GM12865 (cell line): ENCODE measurements at regions not wholly inside any gene's neighbourhood (a gene's known extent, or its start where the extent isn't known, plus 50 kb on each side); places are given as distances from the start of the nearest gene placed in this dataset.

Experiments used
- DNase-seq: peaks from one replicate; pipeline ENCODE4 v3.0.0; 2010; ENCODE audit warnings: low read depth
- H3K4me3 ChIP-seq: 2 replicates; pipeline ENCODE4 v1.5.1; 2011; ENCODE audit warnings: mild to moderate bottlenecking, low read depth, low read length, control low read depth
- TF ChIP-seq, protein P1 (sequence below): IDR thresholded peaks from 2 replicates; pipeline ENCODE4 v1.5.1; 2011; ENCODE audit warnings: low read length, control low read depth, low read depth, inconsistent platforms; ENCODE audit not compliant: insufficient read depth; ENCODE audit errors: missing control alignments

- no peak for DNase-seq
- TF ChIP-seq, protein P1, sequence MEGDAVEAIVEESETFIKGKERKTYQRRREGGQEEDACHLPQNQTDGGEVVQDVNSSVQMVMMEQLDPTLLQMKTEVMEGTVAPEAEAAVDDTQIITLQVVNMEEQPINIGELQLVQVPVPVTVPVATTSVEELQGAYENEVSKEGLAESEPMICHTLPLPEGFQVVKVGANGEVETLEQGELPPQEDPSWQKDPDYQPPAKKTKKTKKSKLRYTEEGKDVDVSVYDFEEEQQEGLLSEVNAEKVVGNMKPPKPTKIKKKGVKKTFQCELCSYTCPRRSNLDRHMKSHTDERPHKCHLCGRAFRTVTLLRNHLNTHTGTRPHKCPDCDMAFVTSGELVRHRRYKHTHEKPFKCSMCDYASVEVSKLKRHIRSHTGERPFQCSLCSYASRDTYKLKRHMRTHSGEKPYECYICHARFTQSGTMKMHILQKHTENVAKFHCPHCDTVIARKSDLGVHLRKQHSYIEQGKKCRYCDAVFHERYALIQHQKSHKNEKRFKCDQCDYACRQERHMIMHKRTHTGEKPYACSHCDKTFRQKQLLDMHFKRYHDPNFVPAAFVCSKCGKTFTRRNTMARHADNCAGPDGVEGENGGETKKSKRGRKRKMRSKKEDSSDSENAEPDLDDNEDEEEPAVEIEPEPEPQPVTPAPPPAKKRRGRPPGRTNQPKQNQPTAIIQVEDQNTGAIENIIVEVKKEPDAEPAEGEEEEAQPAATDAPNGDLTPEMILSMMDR: no peak
- no peak overlapping the region for H3K4me3 ChIP-seq
Observed at GRCh38 chr12:34396006-34396860, 373.9 kb downstream of the ALG10 start.

GRCh38 chr12:34396861-34397590 is 374.7 kb downstream of the ALG10 start:
- TF ChIP-seq, protein P1: no peak
- no peak for DNase-seq
- no peak overlapping the region for H3K4me3 ChIP-seq

DNA sequence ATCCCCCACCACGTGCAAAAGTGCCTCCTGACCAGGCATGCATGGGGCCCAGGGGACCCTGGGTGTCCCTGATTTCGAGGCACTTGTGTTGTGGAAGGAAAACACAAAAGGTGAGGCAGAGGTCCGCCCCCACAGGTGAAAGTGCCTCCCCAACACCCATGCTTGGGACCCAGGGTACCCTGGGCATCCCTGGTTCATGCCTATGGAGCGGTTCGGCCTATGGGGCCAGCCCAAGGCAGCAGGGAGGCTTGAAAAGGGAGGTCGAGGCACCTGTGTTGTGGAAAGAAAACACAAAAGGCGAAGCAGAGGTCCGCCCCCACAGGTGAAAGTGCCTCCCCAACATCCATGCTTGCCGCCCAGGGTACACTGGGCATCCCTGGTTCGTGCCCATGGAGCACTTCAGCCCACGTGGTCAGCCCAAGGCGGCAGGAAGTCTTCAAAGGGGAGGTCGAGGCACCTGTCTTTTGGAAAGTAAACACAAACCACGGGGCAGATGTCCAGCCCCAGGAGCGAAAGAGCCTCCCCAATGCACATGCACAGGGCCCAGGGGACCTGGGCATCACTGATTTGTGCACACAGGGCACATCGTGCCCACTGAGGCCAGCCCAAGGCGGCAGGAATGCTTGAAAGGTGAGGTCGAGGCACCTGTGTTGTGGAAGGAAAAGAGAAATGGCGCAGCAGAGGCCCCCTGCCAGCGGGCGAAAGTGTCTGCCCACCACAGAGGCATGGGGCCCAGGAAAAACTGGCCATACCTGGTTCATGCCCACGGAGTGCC is 375.5 kb downstream of the ALG10 start:
- TF ChIP-seq, protein P1: no peak
- DNase-seq: no peak
- no peak overlapping the region for H3K4me3 ChIP-seq

GRCh38 chr12:34398366-34398705 is 376.0 kb downstream of the ALG10 start:
- H3K4me3 ChIP-seq: no peak overlapping the region
- TF ChIP-seq, protein P1: no peak
- DNase-seq: no peak

DNA sequence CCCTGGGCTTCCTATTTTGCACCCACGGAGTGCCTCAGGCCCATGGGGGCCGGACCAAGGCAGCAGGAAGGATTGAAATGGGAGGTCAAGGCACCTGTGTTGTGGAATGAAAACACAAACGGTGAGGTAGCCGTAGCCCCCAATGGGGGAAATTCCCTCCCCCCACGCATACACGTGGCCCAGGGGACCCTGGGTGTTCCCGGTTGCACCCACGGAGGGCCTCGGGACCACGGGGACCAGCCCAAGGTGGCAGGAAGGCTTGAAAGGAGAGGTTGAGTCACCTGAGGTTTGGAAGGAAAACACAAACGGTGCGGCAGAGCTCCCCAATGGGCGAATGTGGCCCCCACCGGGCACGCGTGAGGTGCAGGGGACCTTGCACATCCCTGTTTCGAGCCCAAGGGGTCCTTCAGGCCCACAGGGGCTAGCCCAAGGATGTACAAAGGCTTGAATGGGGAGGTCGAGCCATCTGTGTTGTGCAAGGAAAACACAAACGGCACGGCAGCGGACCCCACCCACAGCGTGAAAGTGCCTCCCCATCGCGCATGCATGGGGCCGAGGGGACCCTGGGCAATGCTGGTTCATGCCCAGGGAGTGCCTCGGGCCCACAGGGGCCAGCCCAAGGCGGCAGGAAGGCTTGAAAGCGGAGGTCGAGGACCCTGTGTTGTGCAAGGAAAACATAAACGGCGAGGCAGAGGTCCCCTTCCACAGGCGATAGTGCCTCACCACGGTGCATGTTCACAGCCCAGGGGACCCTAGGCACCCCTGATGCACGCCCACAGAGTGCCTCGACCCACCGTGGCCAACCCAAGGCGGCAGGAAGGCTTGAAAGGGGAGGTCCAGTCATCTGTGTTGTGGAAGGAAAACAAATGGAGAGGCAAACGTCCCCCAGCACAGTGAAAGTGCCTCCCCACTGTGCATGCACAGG is 376.7 kb downstream of the ALG10 start:
- TF ChIP-seq, protein P1: no peak
- no peak overlapping the region for H3K4me3 ChIP-seq
- DNase-seq: no peak
